ENCODE measurements at regions not wholly inside any gene's neighbourhood (a gene's known extent, or its start where the extent isn't known, plus 50 kb on each side); places are given as distances from the start of the nearest gene placed in this dataset.

- TF ChIP-seq USF1 (IDR thresholded peaks at IDR 0.05) (no peak), FOXM1 (IDR thresholded peaks at IDR 0.05; ENCODE audit: borderline replicate concordance, low read depth) (no peak), RAD21 (IDR thresholded peaks at IDR 0.05; ENCODE audit: low read depth) (no peak), YY1 (IDR thresholded peaks at IDR 0.05; ENCODE audit: low read depth) (no peak), REST (IDR thresholded peaks at IDR 0.05; ENCODE audit: low read depth) (no peak), CREB1 (IDR thresholded peaks at IDR 0.05; ENCODE audit: low read depth) (no peak), TCF12 (IDR thresholded peaks at IDR 0.05; ENCODE audit: low read depth) (no peak), ZBTB7A (IDR thresholded peaks at IDR 0.05; ENCODE audit: low read depth) (no peak), NFIC (IDR thresholded peaks at IDR 0.05) (no peak), EP300 (IDR thresholded peaks at IDR 0.05; ENCODE audit: borderline replicate concordance) (no peak), TEAD4 (IDR thresholded peaks at IDR 0.05) (no peak), MAX (IDR thresholded peaks at IDR 0.05) (no peak), TAF1 (IDR thresholded peaks at IDR 0.05; ENCODE audit: low read depth) (no peak), EGR1 (IDR thresholded peaks at IDR 0.05) (no peak), CEBPB (IDR thresholded peaks at IDR 0.05) (no peak)
Observed at GRCh38 chr9:106107716-106108115, 413.4 kb downstream of the TMEM38B start.

- no peak for TF ChIP-seq TAF1 (IDR thresholded peaks at IDR 0.05; ENCODE audit: low read depth)
- TF ChIP-seq TEAD4 (IDR thresholded peaks at IDR 0.05), result no peak
Observed at GRCh38 chr9:106110483-106110882, 416.1 kb downstream of the TMEM38B start.

GRCh38 chr9:106111039-106111730 lies 416.8 kb downstream of the TMEM38B start:
- TF ChIP-seq EP300 (IDR thresholded peaks at IDR 0.05; ENCODE audit: borderline replicate concordance) (no peak), TAF1 (IDR thresholded peaks at IDR 0.05; ENCODE audit: low read depth) (no peak), RAD21 (IDR thresholded peaks at IDR 0.05; ENCODE audit: low read depth) (no peak), TCF12 (IDR thresholded peaks at IDR 0.05; ENCODE audit: low read depth) (no peak), TEAD4 (IDR thresholded peaks at IDR 0.05) (no peak), USF1 (IDR thresholded peaks at IDR 0.05) (no peak), CEBPB (IDR thresholded peaks at IDR 0.05) (no peak), CREB1 (IDR thresholded peaks at IDR 0.05; ENCODE audit: low read depth) (no peak), REST (IDR thresholded peaks at IDR 0.05; ENCODE audit: low read depth) (no peak), MAX (IDR thresholded peaks at IDR 0.05) (no peak)

GRCh38 chr9:106112935-106113334 lies 418.6 kb downstream of the TMEM38B start:
- TF ChIP-seq TEAD4 (IDR thresholded peaks at IDR 0.05), result no peak
- TF ChIP-seq TCF12 (IDR thresholded peaks at IDR 0.05; ENCODE audit: low read depth), result no peak
- TF ChIP-seq CREB1 (IDR thresholded peaks at IDR 0.05; ENCODE audit: low read depth), result no peak
- no peak for TF ChIP-seq NFIC (IDR thresholded peaks at IDR 0.05)
- no peak for TF ChIP-seq RAD21 (IDR thresholded peaks at IDR 0.05; ENCODE audit: low read depth)
- TF ChIP-seq TAF1 (IDR thresholded peaks at IDR 0.05; ENCODE audit: low read depth), result no peak
- no peak for TF ChIP-seq EGR1 (IDR thresholded peaks at IDR 0.05)
- TF ChIP-seq USF1 (IDR thresholded peaks at IDR 0.05), result no peak

- TF ChIP-seq TEAD4 (IDR thresholded peaks at IDR 0.05) (no peak), CEBPB (IDR thresholded peaks at IDR 0.05) (no peak), CREB1 (IDR thresholded peaks at IDR 0.05; ENCODE audit: low read depth) (no peak), TAF1 (IDR thresholded peaks at IDR 0.05; ENCODE audit: low read depth) (no peak), NFIC (IDR thresholded peaks at IDR 0.05) (no peak), YY1 (IDR thresholded peaks at IDR 0.05; ENCODE audit: low read depth) (no peak), MAX (IDR thresholded peaks at IDR 0.05) (no peak), FOXM1 (IDR thresholded peaks at IDR 0.05; ENCODE audit: borderline replicate concordance, low read depth) (no peak), EGR1 (IDR thresholded peaks at IDR 0.05) (no peak)
Observed at GRCh38 chr9:106119176-106119575, 424.8 kb downstream of the TMEM38B start.
